Inflammatory macrophage treated with lipopolysaccharide for 4 hours (primary cell): ENCODE measurements at regions not wholly inside any gene's neighbourhood (a gene's known extent, or its start where the extent isn't known, plus 50 kb on each side); places are given as distances from the start of the nearest gene placed in this dataset.
"Not testable (repeated sequence)": the region's sequence is repeated elsewhere in the genome, so short reads cannot be mapped to it uniquely, and the experiment has no call there.

ENCODE experiments used
- DNase-seq: peaks from one replicate; pipeline ENCODE4 v3.0.0-alpha.2; 2020

GRCh38 chr16:59665618-59666220 is 931.6 kb upstream of the GOT2 start:
- no peak for DNase-seq

GRCh38 chr16:59658572-59658971 is 924.5 kb upstream of the GOT2 start:
- DNase-seq, result no peak

DNA sequence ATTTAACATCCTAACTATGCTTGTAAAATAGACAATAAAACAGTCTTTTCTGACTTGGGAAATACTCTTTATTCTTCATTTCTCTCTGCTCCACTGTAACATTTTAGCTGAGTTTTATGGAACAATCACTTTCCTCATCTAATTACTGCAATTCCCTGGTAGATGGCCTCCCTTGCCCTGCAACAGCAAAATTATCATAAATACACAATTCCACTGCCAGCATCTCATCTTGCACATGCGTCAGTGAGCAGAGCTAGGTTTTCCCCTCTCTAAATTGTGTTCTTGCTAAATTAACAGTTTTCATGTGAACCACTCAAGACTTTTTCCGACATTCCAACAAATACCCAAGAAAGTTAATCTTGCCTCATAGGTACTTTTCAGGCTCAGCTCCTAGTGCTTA is 920.9 kb upstream of the GOT2 start:
- DNase-seq, result no peak

- no peak for DNase-seq
These were observed 920.3 kb upstream of the GOT2 start for GRCh38 chr16:59654455-59654854.

DNA sequence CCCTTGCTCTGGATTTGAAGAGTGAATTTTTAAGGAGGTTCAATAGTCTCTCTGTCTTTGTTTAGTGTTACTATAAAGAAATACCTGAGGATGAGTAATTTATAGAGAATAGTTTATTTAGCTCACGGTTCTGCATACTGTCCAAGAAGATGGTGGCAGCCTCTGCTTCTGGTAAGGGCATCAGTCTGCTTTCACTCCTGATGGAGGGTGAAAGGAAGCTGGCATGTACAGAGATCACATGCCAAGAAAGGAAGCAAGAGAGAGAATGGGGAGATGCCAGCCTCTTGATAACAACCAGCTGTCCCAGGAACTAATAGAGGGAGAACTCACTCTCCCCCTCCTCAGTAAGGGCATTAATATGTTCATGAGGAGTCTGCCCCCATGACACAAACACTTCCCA is 917.5 kb upstream of the GOT2 start:
- DNase-seq, result no peak

- DNase-seq, result no peak
These were observed 911.1 kb upstream of the GOT2 start for GRCh38 chr16:59645194-59645593.

DNA sequence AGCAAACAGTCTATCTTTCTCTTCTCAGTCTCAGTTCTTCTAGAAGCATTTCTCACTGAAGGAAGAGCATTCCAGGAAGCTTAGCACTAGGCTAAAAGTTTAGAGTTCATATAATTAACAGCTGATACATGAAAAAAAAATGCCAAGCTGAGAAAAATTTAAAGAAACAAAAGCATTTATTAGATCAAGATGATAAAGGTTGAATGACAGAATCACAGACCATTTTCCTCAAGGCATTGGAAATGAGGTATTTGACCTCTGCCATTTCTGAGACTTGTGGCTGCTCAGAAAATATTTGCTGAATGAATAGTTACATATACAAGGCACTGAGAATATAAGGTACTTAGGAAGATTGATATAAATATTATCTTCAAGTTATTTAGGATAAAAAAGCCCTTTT is 901.6 kb upstream of the GOT2 start:
- DNase-seq, result no peak

DNA sequence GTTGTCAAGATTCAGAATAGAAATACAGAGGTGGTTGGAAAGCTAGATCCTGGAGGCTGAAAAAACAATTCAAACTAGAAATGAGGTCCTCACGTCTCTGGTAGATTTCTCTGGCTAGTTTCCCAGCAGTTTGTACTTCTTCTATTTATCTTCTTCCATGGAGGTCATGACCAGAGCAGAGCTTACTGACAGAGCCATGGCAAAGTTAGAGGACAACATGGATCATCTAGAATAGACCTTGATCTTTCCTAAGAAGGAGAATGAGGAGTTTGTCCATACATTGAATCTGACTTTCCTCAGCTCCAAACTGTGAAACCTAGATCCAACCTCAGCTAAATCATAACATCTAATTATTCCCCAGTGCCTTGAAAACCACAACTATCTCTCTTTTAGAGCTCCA is 900.8 kb upstream of the GOT2 start:
- DNase-seq, result no peak

DNA sequence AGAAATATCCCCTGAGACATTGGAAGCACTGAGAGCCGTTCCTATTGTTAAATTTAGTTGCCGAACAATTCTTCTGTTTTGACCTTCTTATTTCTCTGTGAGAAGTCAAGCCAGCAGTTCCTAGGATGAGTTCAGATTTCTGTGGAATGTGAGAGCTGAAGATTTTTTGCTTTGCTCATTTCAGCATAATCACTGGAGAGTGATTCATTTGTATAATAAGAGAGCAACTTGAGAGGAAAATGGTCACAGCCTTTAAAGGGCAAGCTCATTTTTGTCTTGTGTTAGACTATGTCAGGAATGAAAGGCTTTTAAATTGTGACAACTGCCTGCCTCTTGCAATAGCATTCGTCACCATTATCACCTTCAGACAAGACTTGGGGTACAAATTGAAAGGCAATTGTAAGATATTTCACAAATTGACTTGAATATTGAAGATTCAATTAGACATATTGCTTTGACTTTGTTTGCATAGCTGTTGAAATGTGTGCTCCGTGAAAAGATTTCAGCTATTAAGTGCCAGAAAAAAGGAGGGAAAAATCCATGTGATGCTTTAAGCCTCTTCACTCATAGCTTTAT is 900.0 kb upstream of the GOT2 start:
- no peak for DNase-seq

DNA sequence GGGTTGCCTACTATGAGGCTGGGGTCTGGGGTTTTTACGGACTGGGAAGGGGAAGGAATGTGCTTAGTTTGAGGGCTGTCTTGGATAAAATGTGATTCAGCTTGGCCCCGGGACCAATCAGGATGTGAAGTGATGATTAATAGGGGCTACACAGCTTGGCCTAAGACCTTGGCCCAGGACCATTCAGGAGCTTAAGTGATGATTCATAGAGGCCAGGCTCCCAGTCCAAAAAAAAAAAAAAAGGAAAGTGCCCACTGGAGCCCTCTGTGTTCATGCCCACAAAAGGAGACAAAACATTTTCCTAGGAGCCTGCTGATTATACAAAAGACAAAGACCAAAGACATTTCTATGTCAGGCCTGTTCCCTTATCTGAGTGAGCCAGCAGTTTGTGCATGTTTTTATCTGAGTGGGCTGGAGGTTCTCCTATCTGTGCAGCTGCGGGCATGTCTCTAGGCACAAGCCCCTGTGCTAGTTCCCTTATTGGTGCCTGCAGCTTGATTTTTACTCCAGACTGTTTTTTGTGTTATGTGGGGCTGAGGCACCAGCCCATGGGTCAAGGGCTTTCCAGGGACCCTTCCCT is 898.2 kb upstream of the GOT2 start:
- DNase-seq, result no peak

- not testable (repeated sequence) for DNase-seq
These were observed 890.3 kb upstream of the GOT2 start for GRCh38 chr16:59624381-59624780.

GRCh38 chr16:59614466-59615240 is 880.5 kb upstream of the GOT2 start:
- no peak for DNase-seq

DNA sequence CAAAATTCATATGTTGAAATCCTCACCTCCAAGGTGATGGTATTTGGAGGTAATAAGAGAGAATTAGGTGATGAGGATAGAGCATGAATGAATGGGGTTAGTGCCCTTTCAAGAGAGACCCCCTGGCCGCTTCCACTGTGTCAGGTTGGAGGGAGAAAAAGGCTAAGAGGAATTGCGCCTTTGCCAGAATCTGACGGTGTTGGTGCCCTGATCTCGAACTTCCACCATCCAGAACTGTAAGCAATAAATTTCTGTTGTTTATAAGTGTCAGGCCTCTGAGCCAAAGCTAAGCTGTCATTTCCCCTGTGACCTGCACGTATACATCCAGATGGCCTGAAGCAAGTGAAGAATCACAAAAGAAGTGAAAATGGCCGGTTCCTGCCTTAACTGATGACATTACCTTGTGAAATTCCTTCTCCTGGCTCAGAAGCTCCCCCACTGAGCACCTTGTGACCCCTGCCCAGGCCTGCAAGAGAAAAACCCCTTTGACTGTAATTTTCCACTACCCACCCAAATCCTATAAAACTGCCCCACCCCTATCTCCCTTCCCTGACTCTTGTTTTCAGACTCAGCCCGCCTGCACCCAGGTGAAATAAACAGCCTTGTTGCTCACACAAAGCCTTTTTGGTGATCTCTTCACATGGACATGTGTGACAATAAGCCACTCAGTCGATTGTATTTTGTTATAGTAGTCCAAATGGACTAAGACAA is 878.9 kb upstream of the GOT2 start:
- not testable (repeated sequence) for DNase-seq

GRCh38 chr16:59612094-59612493 is 878.0 kb upstream of the GOT2 start:
- DNase-seq, result no peak

- DNase-seq, result no peak
These were observed 877.4 kb upstream of the GOT2 start for GRCh38 chr16:59611556-59611955.

DNA sequence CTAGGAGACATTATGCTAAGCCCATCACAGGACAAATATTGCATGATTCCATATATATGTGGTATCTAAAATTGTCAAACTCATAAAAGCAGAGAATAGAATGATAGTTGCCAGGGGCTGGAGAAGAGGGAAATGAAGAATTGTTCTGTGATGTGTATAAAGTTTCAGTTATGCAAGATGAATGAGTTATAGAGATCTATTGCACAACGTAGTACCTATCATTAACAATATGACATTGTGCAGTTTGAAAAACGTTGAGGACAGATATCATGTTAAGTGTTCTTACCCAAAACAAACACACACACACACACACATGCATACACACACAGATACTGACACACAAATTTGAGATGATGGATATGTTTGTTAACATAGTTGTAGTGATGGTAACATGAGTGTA is 871.6 kb upstream of the GOT2 start:
- no peak for DNase-seq

DNA sequence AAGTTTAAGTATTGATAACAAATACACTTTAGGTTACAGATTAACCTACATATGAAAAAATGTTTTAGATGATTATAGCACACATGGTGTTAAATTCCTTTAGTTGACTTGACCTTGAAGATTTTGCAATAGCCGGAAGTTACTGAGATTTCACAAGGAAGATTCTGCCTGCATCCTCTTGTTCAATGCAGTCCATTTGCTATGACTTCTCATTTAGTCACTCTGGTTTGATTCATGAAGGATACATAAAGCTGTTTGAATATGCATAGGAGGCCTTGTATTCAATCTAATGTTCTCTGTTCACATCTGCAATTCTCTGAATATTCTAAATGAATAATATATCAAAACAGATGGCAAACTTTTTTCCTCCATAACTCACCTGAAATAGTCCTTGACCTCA is 870.2 kb upstream of the GOT2 start:
- no peak for DNase-seq

DNA sequence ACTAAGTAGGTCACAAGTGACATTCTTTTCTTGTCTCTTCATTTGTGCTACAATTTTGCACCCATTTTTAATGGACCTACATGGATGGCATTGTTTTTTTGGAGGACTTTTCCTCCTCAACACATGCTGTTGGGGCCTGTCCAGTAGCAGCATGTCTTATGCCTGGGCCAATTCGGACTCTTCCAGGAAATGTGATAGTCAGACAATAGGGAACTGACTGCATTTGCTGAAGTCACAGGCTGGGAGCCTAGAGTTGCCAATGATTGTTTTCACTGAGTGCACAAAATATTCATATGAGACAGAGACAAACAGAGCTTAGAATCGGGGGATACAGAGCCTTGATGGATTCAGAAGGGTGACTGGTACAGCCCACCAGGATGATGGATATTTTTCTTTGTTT is 867.3 kb upstream of the GOT2 start:
- no peak for DNase-seq

GRCh38 chr16:59597269-59597668 is 863.2 kb upstream of the GOT2 start:
- no peak for DNase-seq

DNA sequence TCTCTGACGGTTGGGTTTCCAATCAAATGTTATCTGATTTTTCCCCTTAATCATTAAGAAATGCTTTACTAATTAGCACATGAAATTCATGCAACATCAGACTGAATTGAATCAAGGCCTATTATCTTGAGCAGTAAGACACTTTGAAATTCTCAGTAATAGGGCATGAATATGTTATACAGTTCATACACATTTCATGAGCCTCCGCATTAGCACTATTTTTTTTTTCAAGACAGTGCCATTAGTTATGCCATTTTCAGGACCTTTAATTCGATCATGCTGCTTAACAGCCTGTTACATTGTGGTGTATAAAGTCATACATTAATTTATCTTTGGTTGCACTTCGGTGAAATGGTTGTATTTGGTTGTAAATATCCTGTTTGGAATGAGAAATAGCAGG is 862.6 kb upstream of the GOT2 start:
- no peak for DNase-seq

DNA sequence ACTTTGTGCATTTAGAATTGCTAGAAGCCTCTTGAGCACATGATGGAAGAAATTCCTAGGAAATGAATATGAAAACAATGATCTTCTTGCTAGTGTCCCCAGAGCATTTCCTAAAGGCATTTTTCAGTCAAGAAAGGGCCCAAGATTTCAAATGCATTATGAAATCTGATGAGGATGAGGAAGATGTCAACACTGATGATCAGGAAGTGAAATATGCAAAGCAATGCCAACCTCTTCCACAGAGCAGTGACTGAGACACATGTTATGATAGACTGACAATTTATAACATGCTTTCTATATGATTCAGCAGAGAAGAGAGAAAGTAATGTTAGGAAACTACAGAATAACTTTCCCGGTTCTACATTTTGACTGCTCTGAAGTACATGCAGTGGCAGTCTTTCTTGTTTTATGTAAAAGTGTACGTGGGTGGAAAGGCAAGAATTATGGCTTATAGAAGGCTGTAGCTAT is 859.1 kb upstream of the GOT2 start:
- peak; percentile 0 for DNase-seq

GRCh38 chr16:59591480-59591879 is 857.4 kb upstream of the GOT2 start:
- no peak for DNase-seq

DNA sequence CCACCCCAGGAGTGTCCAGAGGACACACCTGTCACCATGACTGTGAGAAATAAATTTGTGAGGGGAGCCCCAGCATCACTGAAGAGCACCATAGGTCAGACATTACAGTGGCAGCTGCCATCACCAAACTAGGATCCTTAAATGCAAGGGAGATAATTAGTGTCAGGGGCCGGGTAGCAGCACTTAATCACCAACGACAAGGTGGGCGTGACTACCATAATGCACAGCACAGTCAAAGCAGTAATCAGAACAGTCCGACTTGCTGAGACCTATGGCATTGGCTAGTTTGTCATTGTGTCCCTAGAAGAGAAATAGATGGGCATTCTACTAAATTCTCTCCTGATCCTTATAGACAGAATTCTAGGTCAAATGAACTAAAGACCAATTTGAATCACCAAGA is 856.7 kb upstream of the GOT2 start:
- DNase-seq, result no peak
